22Rv1 (cell line): ENCODE measurements at regions not wholly inside any gene's neighbourhood (a gene's known extent, or its start where the extent isn't known, plus 50 kb on each side); places are given as distances from the start of the nearest gene placed in this dataset.

ENCODE experiments used
- CTCF ChIP-seq: fragments of 450-650 bp; IDR thresholded peaks from 2 replicates; pipeline ENCODE4 v1.5.1; 2017; ENCODE audit warnings: mild to moderate bottlenecking
- ZFX ChIP-seq: fragments of 450-650 bp; IDR thresholded peaks from 2 replicates; pipeline ENCODE4 v1.6.1; 2017; ENCODE audit warnings: antibody characterized with exemption, borderline replicate concordance

GRCh38 chr3:168443965-168444364 is 348.2 kb upstream of the GOLIM4 start:
- TF ChIP-seq CTCF (no peak), ZFX (no peak)
